NCI-H82 treated with DMSO at 0.1 percent for 48 hours (cell line): ENCODE measurements at regions not wholly inside any gene's neighbourhood (a gene's known extent, or its start where the extent isn't known, plus 50 kb on each side); places are given as distances from the start of the nearest gene placed in this dataset.

ENCODE experiments used
- DNase-seq: peaks from one replicate; lab custom pipeline; 2025; ENCODE audit not compliant: unreplicated experiment; lab: John Stamatoyannopoulos, UW

GRCh38 chr10:62736168-62736546, 68.4 kb upstream of the ADO start:
- DNase-seq = no peak

GRCh38 chr10:62738916-62739315, 65.6 kb upstream of the ADO start:
- DNase-seq = no peak

GRCh38 chr10:62740885-62741745, 63.4 kb upstream of the ADO start:
- DNase-seq = no peak

- DNase-seq = no peak
Observed at GRCh38 chr10:62741996-62742395, 62.5 kb upstream of the ADO start.

GRCh38 chr10:62742536-62743061, 61.9 kb upstream of the ADO start:
- no peak for DNase-seq

GRCh38 chr10:62744136-62744535, 60.4 kb upstream of the ADO start:
- DNase-seq = no peak

GRCh38 chr10:62745581-62745980, 58.9 kb upstream of the ADO start:
- no peak for DNase-seq

- DNase-seq = no peak
Observed at GRCh38 chr10:62746951-62747729, 57.4 kb upstream of the ADO start.

- DNase-seq = no peak
Observed at GRCh38 chr10:62748386-62748785, 56.1 kb upstream of the ADO start.

- no peak for DNase-seq
Observed at GRCh38 chr10:62749093-62749683, 55.3 kb upstream of the ADO start.
